ENCODE measurements at regions not wholly inside any gene's neighbourhood (a gene's known extent, or its start where the extent isn't known, plus 50 kb on each side); places are given as distances from the start of the nearest gene placed in this dataset.
A peak's percentile ranks its signal among the peaks of the same experiment; 100 is the strongest.
"Not testable (repeated sequence)": the region's sequence is repeated elsewhere in the genome, so short reads cannot be mapped to it uniquely, and the experiment has no call there.

DNA sequence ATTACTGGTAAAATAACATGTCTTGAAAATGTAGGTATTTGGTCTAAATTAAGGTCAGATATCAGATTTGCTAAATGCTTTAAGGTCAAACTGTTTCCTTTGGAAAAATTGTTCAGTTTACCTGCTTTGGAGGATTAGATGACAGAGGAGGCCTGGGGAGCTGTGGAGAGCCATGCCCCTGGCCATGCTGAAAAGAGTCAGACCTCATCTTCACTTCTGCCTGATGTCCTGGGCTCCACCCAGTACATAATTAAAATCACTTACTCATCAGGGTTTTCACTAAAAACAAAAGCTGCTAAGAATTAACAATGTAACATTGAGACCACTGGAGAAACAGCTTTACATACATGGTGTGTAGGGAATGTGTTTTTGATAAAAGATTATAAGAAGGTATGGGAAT, 60.8 kb upstream of the UNC93A start:
- H3K27ac ChIP-seq: no peak overlapping the region
- no peak overlapping the region for H3K4me3 ChIP-seq (ENCODE audit: low read depth, low read length)
- H3K27me3 ChIP-seq (ENCODE audit: insufficient read depth, low read depth, severe bottlenecking): no peaks in the 10 kb centered on the region
- H3K9me3 ChIP-seq (ENCODE audit: severe bottlenecking): no peaks in the 10 kb centered on the region
- no peak for DNase-seq
- no peaks in the 10 kb centered on the region for H3K36me3 ChIP-seq
- TF ChIP-seq CTCF (IDR thresholded peaks at IDR 0.05; ENCODE audit: low read depth, low read length): no peak

DNA sequence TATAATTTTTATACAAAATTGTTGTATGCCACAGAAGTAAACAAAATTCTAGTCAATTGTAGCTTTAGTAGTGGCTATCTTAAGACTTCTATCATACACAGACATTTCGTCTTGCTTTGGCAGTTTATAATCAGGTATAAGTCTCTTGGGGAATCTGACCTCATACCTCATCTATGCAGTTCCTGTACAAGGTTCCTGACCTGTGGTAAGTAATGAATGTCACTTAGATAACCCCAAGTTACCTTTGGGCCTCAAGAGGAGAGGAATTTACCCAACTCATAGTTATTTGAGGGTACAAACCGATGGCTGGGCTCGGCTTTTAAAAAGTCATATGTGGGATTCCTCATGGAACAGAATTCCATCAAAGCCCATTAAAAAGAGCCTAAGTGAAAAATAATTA, 58.8 kb upstream of the UNC93A start:
- TF ChIP-seq CTCF (IDR thresholded peaks at IDR 0.05; ENCODE audit: low read depth, low read length): no peak

DNA sequence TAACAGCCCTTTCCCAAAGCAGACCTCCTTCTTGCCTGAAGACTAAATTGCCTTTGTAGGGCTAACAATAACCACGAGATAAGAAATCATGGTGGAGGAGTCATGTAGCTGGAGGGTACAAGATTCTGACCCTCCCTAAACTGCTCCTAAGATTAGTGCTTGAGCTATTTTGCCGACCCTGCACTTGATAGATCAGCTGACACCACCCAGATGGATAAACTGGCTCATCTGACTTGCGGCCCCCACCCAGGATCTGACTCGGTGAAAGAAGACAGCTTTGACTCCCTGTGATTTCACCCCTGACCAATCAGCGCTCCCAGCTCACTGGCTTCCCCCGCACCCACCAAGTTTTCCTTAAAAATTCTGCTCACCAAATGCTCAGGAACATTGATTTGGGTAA, 57.6 kb upstream of the UNC93A start:
- H3K4me3 ChIP-seq (ENCODE audit: low read depth, low read length): peak overlapping the region; percentile 21
- H3K36me3 ChIP-seq: no peaks in the 10 kb centered on the region
- DNase-seq: peak; percentile 81
- no peaks in the 10 kb centered on the region for H3K9me3 ChIP-seq (ENCODE audit: severe bottlenecking)
- H3K27me3 ChIP-seq (ENCODE audit: insufficient read depth, low read depth, severe bottlenecking): no peaks in the 10 kb centered on the region
- peak overlapping the region; percentile 67 for H3K27ac ChIP-seq
- TF ChIP-seq CTCF (IDR thresholded peaks at IDR 0.05; ENCODE audit: low read depth, low read length): no peak

More for the DNA sequence above, 58.8 kb upstream of the UNC93A start:
- H3K27me3 ChIP-seq (ENCODE audit: insufficient read depth, low read depth, severe bottlenecking): no peaks in the 10 kb centered on the region
- DNase-seq: no peak
- H3K27ac ChIP-seq: peak overlapping the region; percentile 67
- H3K36me3 ChIP-seq: no peaks in the 10 kb centered on the region
- no peaks in the 10 kb centered on the region for H3K9me3 ChIP-seq (ENCODE audit: severe bottlenecking)
- H3K4me3 ChIP-seq (ENCODE audit: low read depth, low read length): no peak overlapping the region

- not testable (repeated sequence) for DNase-seq; H3K27me3 ChIP-seq (ENCODE audit: insufficient read depth, low read depth, severe bottlenecking); H3K4me3 ChIP-seq (ENCODE audit: low read depth, low read length); H3K36me3 ChIP-seq; H3K9me3 ChIP-seq (ENCODE audit: severe bottlenecking)
- peak overlapping the region; percentile 69 for H3K27ac ChIP-seq
Measured at GRCh38 chr6:167234576-167234975, 56.5 kb upstream of the UNC93A start.

DNA sequence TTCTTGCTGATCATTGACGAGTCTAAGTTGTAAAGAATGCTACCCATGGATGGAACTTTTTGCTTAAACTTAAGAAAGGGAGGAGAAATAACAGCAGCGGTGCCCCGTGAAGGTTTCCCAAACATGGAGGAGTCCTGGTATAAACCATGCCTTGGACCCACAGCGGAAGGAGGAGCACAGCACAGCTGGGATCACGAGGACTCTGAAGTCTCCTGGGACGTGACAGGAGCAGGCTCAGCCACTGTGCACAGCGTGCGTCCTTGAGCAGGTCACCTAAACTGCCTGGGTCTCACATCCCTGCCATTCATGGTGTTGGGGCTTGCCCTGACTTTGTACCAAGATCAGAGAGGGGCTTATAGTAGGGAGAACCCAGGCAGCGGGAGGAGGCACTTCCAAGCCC, 56.1 kb upstream of the UNC93A start:
- DNase-seq: no peak
- H3K27ac ChIP-seq: peak overlapping the region; percentile 69
- H3K4me3 ChIP-seq (ENCODE audit: low read depth, low read length): no peak overlapping the region
- H3K9me3 ChIP-seq (ENCODE audit: severe bottlenecking): no peaks in the 10 kb centered on the region
- TF ChIP-seq CTCF (IDR thresholded peaks at IDR 0.05; ENCODE audit: low read depth, low read length): no peak
- no peaks in the 10 kb centered on the region for H3K36me3 ChIP-seq
- H3K27me3 ChIP-seq (ENCODE audit: insufficient read depth, low read depth, severe bottlenecking): no peaks in the 10 kb centered on the region

DNA sequence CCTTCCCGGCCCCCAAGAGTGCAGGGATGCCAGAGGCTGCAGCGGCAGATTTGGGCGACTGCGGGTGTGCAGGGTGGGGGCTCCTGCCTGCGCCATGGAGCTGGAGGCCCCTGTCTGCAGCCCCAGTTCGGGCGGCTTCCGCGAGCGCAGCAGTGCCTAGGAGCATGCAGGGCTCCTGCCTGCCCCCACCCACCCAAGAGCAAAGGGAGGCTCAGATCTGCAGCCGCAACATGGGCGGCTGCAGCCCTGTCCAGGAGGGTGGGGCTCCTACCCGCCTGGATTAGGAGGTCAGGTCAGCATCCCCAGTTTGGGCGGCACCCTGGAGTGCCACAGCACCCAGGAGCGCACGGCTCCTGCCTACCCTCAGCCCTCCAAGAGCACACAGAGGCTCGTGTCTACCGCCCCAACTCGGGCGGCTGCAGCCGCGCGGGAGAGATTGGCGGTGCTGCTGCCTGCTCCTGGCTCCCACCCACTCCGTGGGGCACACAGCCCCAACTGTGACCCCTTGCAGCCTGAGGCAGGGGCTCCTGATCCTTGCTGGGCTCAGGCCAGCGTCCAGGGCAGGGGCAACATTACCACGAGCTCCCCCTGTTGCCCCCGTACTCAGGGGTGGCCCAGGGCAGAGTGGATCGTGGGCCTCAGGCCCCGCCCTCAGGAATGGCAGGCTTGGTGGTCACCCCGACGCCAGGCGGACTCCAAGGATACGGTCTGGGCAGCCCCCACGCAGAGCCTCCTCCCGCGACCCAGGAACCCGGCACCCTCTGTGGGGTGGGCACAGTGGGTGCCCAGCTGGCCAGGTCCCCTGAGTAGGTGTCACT, 55.5 kb upstream of the UNC93A start:
- H3K36me3 ChIP-seq: no peaks in the 10 kb centered on the region
- no peaks in the 10 kb centered on the region for H3K9me3 ChIP-seq (ENCODE audit: severe bottlenecking)
- no peak overlapping the region for H3K4me3 ChIP-seq (ENCODE audit: low read depth, low read length)
- H3K27ac ChIP-seq: peak overlapping the region; percentile 69
- no peak for TF ChIP-seq CTCF (IDR thresholded peaks at IDR 0.05; ENCODE audit: low read depth, low read length)
- no peak for DNase-seq
- H3K27me3 ChIP-seq (ENCODE audit: insufficient read depth, low read depth, severe bottlenecking): no peaks in the 10 kb centered on the region
